Activated T-helper 17 cell treated with anti-CD3 and anti-CD28 coated beads, Interleukin-2, amount 50 U/mL, for 72 hours (primary cell): ENCODE measurements at regions not wholly inside any gene's neighbourhood (a gene's known extent, or its start where the extent isn't known, plus 50 kb on each side); places are given as distances from the start of the nearest gene placed in this dataset.

Experiments used
- ATAC-seq: fragments of 150-1000 bp; cut with Tn5 transposase; replicated peaks from 2 replicates; pipeline ENCODE4 v1.10.0; 2021; ENCODE audit warnings: mild to moderate bottlenecking, moderate library complexity
- H3K27ac Mint-ChIP-seq: one replicate; pipeline ENCODE4 v1.8.0; 2022; ENCODE audit warnings: mixed read lengths
- H3K27me3 Mint-ChIP-seq: one replicate; pipeline ENCODE4 v1.8.0; 2022; ENCODE audit warnings: mixed read lengths
- H3K36me3 Mint-ChIP-seq: one replicate; pipeline ENCODE4 v1.8.0; 2022; ENCODE audit warnings: low read depth, mild to moderate bottlenecking, mixed read lengths
- H3K4me1 Mint-ChIP-seq: one replicate; pipeline ENCODE4 v1.8.0; 2022; ENCODE audit warnings: mixed read lengths
- H3K4me3 Mint-ChIP-seq: one replicate; pipeline ENCODE4 v1.8.0; 2022; ENCODE audit warnings: mild to moderate bottlenecking, mixed read lengths
- H3K9me3 Mint-ChIP-seq: one replicate; pipeline ENCODE4 v1.8.0; 2022; ENCODE audit warnings: mixed read lengths

GRCh38 chr10:126722726-126723125, 52.2 kb upstream of the C10orf90 start:
- H3K4me1 Mint-ChIP-seq, result no peaks in the 10 kb centered on the region
- ATAC-seq, result no peak
- H3K36me3 Mint-ChIP-seq, result no peaks in the 10 kb centered on the region
- peaks cover 2% of the 10 kb centered on the region for H3K27me3 Mint-ChIP-seq
- no peak overlapping the region for H3K27ac Mint-ChIP-seq
- H3K9me3 Mint-ChIP-seq, result peaks cover 4% of the 10 kb centered on the region
- no peak overlapping the region for H3K4me3 Mint-ChIP-seq

DNA sequence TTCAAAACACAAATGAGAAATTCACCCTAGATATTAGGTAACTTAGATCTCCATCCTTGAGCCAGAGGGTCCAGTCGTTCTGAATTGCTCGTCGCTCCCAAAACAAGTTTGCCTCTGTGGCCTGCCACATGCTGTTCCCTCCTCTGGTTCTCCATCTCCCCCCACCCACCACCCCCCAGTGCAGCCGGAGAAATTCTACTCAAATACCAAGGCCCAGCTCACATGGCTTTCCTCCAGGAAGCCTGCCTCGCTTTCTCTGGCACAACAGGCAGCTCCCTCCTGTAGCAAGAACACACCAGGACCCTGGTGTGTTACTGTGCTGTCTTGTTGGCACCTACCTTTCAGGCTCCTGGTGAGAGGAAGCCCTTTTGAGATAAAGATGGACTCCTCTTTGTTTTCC, 52.7 kb upstream of the C10orf90 start:
- Mint-ChIP-seq H3K4me1 (no peaks in the 10 kb centered on the region), H3K4me3 (no peak overlapping the region), H3K27me3 (no peaks in the 10 kb centered on the region), H3K36me3 (no peaks in the 10 kb centered on the region), H3K27ac (no peak overlapping the region), H3K9me3 (no peaks in the 10 kb centered on the region)
- ATAC-seq, result no peak

GRCh38 chr10:126729314-126729870, 58.9 kb upstream of the C10orf90 start:
- H3K4me1 Mint-ChIP-seq, result no peaks in the 10 kb centered on the region
- H3K27me3 Mint-ChIP-seq, result no peaks in the 10 kb centered on the region
- no peak overlapping the region for H3K27ac Mint-ChIP-seq
- H3K9me3 Mint-ChIP-seq, result no peaks in the 10 kb centered on the region
- no peaks in the 10 kb centered on the region for H3K36me3 Mint-ChIP-seq
- H3K4me3 Mint-ChIP-seq, result no peak overlapping the region
- no peak for ATAC-seq

DNA sequence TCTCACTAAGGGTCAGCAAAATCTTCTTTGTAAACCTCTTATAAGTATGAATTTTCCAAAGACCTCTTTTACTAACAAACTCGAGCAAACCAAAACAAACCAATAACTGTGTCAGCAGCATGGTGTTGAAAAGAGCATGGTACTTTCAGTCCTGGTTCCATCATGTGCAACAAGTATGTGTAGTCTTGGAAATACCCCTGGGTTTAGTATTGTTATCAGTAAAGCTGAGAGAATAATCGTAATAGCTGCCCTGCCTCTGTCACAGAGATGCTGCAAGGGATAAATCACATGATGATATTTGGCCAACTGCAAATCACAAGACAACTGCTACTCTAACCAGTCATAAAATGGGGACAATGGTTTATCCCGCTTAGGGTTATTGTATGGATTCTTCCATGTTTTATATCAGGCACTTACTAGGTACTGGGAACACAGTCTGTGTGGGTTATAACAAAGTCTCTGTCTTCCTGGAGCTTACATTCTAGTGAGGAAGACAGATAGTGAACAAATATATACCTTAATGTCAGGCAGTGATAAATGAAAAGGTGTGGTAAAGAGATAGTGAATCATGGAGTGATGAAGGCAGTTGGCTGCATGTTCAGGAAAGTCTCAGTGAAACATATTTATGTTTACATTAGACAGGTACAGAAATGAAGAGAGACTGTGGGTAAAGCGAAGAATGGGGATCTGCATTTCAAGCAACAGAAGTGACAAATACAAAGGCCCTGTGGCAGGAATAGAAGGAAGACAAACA, 60.5 kb upstream of the C10orf90 start:
- Mint-ChIP-seq H3K9me3 (no peaks in the 10 kb centered on the region), H3K36me3 (no peaks in the 10 kb centered on the region), H3K27ac (no peak overlapping the region), H3K27me3 (no peaks in the 10 kb centered on the region), H3K4me3 (no peak overlapping the region), H3K4me1 (no peaks in the 10 kb centered on the region)
- no peak for ATAC-seq

DNA sequence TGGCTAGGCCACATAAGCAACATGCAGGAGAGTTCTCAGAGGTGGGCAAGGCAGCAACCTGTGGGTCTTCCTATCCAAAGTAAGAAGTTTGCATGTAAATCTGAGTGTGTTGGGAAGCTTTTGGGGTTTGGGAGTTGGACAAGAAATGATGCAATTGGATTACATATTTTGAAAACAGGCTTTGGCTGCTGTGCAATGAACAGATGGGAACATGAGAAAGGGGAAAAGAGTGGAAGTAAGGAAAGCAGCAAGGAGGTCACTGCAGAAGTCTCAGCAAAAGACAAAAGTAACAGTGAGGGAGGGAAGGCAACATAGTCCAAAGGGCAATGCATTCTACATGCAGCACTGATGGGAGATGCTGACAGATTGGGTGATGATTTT, 61.1 kb upstream of the C10orf90 start:
- no peaks in the 10 kb centered on the region for H3K4me1 Mint-ChIP-seq
- H3K36me3 Mint-ChIP-seq, result no peaks in the 10 kb centered on the region
- H3K4me3 Mint-ChIP-seq, result no peak overlapping the region
- no peaks in the 10 kb centered on the region for H3K27me3 Mint-ChIP-seq
- no peak for ATAC-seq
- H3K9me3 Mint-ChIP-seq, result no peaks in the 10 kb centered on the region
- no peak overlapping the region for H3K27ac Mint-ChIP-seq

- no peaks in the 10 kb centered on the region for H3K27me3 Mint-ChIP-seq
- no peaks in the 10 kb centered on the region for H3K4me1 Mint-ChIP-seq
- H3K36me3 Mint-ChIP-seq, result no peaks in the 10 kb centered on the region
- no peaks in the 10 kb centered on the region for H3K9me3 Mint-ChIP-seq
- no peak for ATAC-seq
- no peak overlapping the region for H3K27ac Mint-ChIP-seq
- no peak overlapping the region for H3K4me3 Mint-ChIP-seq
Observed at GRCh38 chr10:126732308-126732707, 61.8 kb upstream of the C10orf90 start.

DNA sequence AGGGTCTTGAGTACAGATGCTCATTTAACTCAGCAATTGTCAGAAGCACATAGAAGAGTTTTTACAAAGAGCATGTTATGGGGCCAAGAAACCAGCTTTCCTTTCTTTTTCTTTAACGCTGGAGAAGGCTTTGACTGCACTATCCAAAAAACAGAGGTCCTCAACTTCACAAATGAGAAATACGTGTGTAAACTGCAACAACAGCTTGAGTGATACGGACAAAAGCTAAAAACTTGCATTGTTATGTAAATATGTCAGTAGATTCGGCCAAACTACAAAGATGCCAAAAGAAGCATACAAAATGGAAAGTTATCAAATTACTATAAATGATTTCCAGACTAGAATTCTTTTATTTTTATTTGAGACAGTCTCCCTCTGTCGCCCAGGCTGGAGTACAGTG, 62.4 kb upstream of the C10orf90 start:
- Mint-ChIP-seq H3K4me3 (no peak overlapping the region), H3K27ac (no peak overlapping the region), H3K27me3 (no peaks in the 10 kb centered on the region), H3K36me3 (no peaks in the 10 kb centered on the region), H3K9me3 (no peaks in the 10 kb centered on the region), H3K4me1 (no peaks in the 10 kb centered on the region)
- no peak for ATAC-seq

- Mint-ChIP-seq H3K27ac (no peak overlapping the region), H3K36me3 (no peaks in the 10 kb centered on the region), H3K9me3 (no peaks in the 10 kb centered on the region), H3K4me1 (no peaks in the 10 kb centered on the region), H3K27me3 (no peaks in the 10 kb centered on the region), H3K4me3 (no peak overlapping the region)
- no peak for ATAC-seq
Observed at GRCh38 chr10:126734015-126734414, 63.5 kb upstream of the C10orf90 start.

- Mint-ChIP-seq H3K36me3 (no peaks in the 10 kb centered on the region), H3K4me1 (no peaks in the 10 kb centered on the region), H3K27ac (no peak overlapping the region), H3K4me3 (no peak overlapping the region), H3K27me3 (no peaks in the 10 kb centered on the region), H3K9me3 (no peaks in the 10 kb centered on the region)
- no peak for ATAC-seq
Observed at GRCh38 chr10:126734967-126735366, 64.5 kb upstream of the C10orf90 start.

DNA sequence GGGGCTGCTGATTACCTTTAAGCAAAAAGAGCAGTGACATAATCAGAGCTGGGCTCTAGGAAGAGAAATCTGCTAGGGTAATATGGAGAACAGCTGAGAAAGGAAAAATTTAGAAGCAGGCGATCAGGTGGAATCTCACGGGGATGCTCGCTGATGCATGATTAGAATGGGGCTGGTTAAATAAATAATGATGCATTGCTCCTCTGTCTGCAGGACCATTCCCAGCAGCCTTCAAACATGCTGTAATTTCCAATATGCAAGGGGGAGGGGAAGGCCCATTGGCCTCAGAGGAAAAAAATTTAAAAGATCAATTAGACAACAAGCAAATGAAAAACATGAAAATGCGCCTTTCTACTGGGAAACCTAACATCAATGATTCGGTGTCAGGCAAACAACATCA, 65.6 kb upstream of the C10orf90 start:
- H3K36me3 Mint-ChIP-seq, result no peaks in the 10 kb centered on the region
- no peaks in the 10 kb centered on the region for H3K4me1 Mint-ChIP-seq
- H3K9me3 Mint-ChIP-seq, result no peaks in the 10 kb centered on the region
- no peak for ATAC-seq
- no peaks in the 10 kb centered on the region for H3K27me3 Mint-ChIP-seq
- H3K27ac Mint-ChIP-seq, result no peak overlapping the region
- H3K4me3 Mint-ChIP-seq, result no peak overlapping the region

DNA sequence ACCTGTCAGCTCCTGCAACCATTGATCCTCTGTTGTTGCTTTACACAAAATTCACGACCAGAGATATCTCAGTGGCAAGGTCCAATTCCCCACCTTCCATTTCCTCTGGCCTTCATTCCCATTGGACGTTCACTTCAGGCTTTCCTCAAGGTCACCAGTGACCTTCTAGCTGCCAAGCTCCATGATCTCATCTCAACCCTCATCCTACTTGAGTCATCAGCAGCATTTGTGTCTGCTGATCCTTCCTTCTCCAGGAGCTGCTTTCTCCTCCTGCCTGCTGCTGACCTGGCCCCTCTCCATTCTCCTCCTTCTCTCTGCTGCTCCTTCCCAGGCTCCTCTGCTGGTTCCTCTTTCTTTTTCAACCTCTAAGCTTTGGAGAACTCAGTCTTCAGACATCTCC, 66.2 kb upstream of the C10orf90 start:
- H3K27ac Mint-ChIP-seq, result no peak overlapping the region
- H3K4me3 Mint-ChIP-seq, result no peak overlapping the region
- no peaks in the 10 kb centered on the region for H3K9me3 Mint-ChIP-seq
- H3K36me3 Mint-ChIP-seq, result no peaks in the 10 kb centered on the region
- no peak for ATAC-seq
- no peaks in the 10 kb centered on the region for H3K4me1 Mint-ChIP-seq
- no peaks in the 10 kb centered on the region for H3K27me3 Mint-ChIP-seq

GRCh38 chr10:126738001-126738400, 67.5 kb upstream of the C10orf90 start:
- H3K27me3 Mint-ChIP-seq, result no peaks in the 10 kb centered on the region
- no peaks in the 10 kb centered on the region for H3K4me1 Mint-ChIP-seq
- no peak overlapping the region for H3K4me3 Mint-ChIP-seq
- no peaks in the 10 kb centered on the region for H3K9me3 Mint-ChIP-seq
- no peak overlapping the region for H3K27ac Mint-ChIP-seq
- H3K36me3 Mint-ChIP-seq, result no peaks in the 10 kb centered on the region
- no peak for ATAC-seq

GRCh38 chr10:126744571-126744970, 74.1 kb upstream of the C10orf90 start:
- Mint-ChIP-seq H3K4me1 (no peaks in the 10 kb centered on the region), H3K4me3 (no peak overlapping the region), H3K36me3 (no peaks in the 10 kb centered on the region), H3K27ac (no peak overlapping the region), H3K27me3 (no peaks in the 10 kb centered on the region), H3K9me3 (no peaks in the 10 kb centered on the region)
- no peak for ATAC-seq

GRCh38 chr10:126749015-126749655, 78.6 kb upstream of the C10orf90 start:
- Mint-ChIP-seq H3K27me3 (no peaks in the 10 kb centered on the region), H3K9me3 (no peaks in the 10 kb centered on the region), H3K36me3 (no peaks in the 10 kb centered on the region), H3K27ac (no peak overlapping the region), H3K4me1 (no peaks in the 10 kb centered on the region), H3K4me3 (no peak overlapping the region)
- ATAC-seq, result peak; percentile 73

DNA sequence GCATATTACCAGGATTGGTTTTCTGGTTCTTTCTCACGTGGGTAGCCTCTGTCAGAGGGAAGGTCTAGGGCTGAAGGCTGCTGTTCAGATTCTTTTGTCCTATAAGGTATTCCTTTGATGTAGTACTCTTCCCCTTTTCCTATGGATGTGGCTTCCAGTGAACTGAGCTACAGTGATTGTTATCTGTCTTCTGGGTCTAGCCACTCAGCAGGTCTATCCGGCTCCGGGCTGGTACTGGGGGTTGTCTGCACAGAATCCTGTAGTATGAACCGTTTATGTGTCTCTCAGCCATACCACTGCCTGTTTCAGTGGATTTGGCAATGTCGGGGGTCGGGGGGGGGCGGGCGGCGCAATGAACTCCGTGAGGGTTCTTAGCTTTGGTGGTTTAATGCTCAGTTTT, 84.5 kb upstream of the C10orf90 start:
- ATAC-seq, result no peak
- Mint-ChIP-seq H3K4me3 (no peak overlapping the region), H3K27ac (no peak overlapping the region), H3K4me1 (no peaks in the 10 kb centered on the region), H3K36me3 (no peaks in the 10 kb centered on the region), H3K9me3 (peaks cover 3% of the 10 kb centered on the region), H3K27me3 (peaks cover 3% of the 10 kb centered on the region)
